ENCODE measurements at regions not wholly inside any gene's neighbourhood (a gene's known extent, or its start where the extent isn't known, plus 50 kb on each side); places are given as distances from the start of the nearest gene placed in this dataset.

- no peak for TF ChIP-seq CTCF (IDR thresholded peaks at IDR 0.05)
- TF ChIP-seq POLR2A (IDR thresholded peaks at IDR 0.05): no peak
These were observed 306.1 kb upstream of the COL8A1 start for GRCh38 chr3:99332276-99332675.

Measured in sigmoid colon (tissue), 3 donors.